ENCODE measurements at regions not wholly inside any gene's neighbourhood (a gene's known extent, or its start where the extent isn't known, plus 50 kb on each side); places are given as distances from the start of the nearest gene placed in this dataset.

- Mint-ChIP-seq H3K9me3 (ENCODE audit: unreplicated experiment) (no peaks in the 10 kb centered on the region), H3K4me1 (ENCODE audit: low read depth, unreplicated experiment) (peaks cover 3% of the 10 kb centered on the region), H3K36me3 (ENCODE audit: unreplicated experiment) (no peaks in the 10 kb centered on the region), H3K27ac (ENCODE audit: unreplicated experiment) (no peak overlapping the region), H3K27me3 (ENCODE audit: unreplicated experiment) (no peaks in the 10 kb centered on the region), H3K4me3 (ENCODE audit: unreplicated experiment) (no peak overlapping the region)
- DNase-seq, result no peak
- no peak for TF ChIP-seq CTCF (IDR thresholded peaks at IDR 0.05; ENCODE audit: partially characterized antibody, unreplicated experiment)
These were observed 833.2 kb downstream of the MAFB start for GRCh38 chr20:39855799-39856198.

- Mint-ChIP-seq H3K27me3 (ENCODE audit: unreplicated experiment) (no peaks in the 10 kb centered on the region), H3K9me3 (ENCODE audit: unreplicated experiment) (no peaks in the 10 kb centered on the region), H3K4me3 (ENCODE audit: unreplicated experiment) (no peak overlapping the region), H3K36me3 (ENCODE audit: unreplicated experiment) (no peaks in the 10 kb centered on the region), H3K27ac (ENCODE audit: unreplicated experiment) (no peak overlapping the region), H3K4me1 (ENCODE audit: low read depth, unreplicated experiment) (peaks cover 3% of the 10 kb centered on the region)
- DNase-seq, result no peak
- no peak for TF ChIP-seq CTCF (IDR thresholded peaks at IDR 0.05; ENCODE audit: partially characterized antibody, unreplicated experiment)
These were observed 834.0 kb downstream of the MAFB start for GRCh38 chr20:39855056-39855455.

GRCh38 chr20:39853636-39854035 lies 835.4 kb downstream of the MAFB start:
- peak; percentile 29 for DNase-seq
- no peak overlapping the region for H3K27ac Mint-ChIP-seq (ENCODE audit: unreplicated experiment)

GRCh38 chr20:39853050-39853449 lies 836.0 kb downstream of the MAFB start:
- Mint-ChIP-seq H3K9me3 (ENCODE audit: unreplicated experiment) (no peaks in the 10 kb centered on the region), H3K27ac (ENCODE audit: unreplicated experiment) (no peak overlapping the region), H3K36me3 (ENCODE audit: unreplicated experiment) (no peaks in the 10 kb centered on the region), H3K4me3 (ENCODE audit: unreplicated experiment) (no peak overlapping the region), H3K4me1 (ENCODE audit: low read depth, unreplicated experiment) (peaks cover 3% of the 10 kb centered on the region), H3K27me3 (ENCODE audit: unreplicated experiment) (no peaks in the 10 kb centered on the region)
- no peak for DNase-seq
- TF ChIP-seq CTCF (IDR thresholded peaks at IDR 0.05; ENCODE audit: partially characterized antibody, unreplicated experiment), result no peak

More at GRCh38 chr20:39853636-39854035, 835.4 kb downstream of the MAFB start:
- Mint-ChIP-seq H3K9me3 (ENCODE audit: unreplicated experiment) (no peaks in the 10 kb centered on the region), H3K27me3 (ENCODE audit: unreplicated experiment) (no peaks in the 10 kb centered on the region), H3K36me3 (ENCODE audit: unreplicated experiment) (no peaks in the 10 kb centered on the region), H3K4me1 (ENCODE audit: low read depth, unreplicated experiment) (peaks cover 3% of the 10 kb centered on the region), H3K4me3 (ENCODE audit: unreplicated experiment) (no peak overlapping the region)
- no peak for TF ChIP-seq CTCF (IDR thresholded peaks at IDR 0.05; ENCODE audit: partially characterized antibody, unreplicated experiment)

GRCh38 chr20:39851459-39851858 lies 837.6 kb downstream of the MAFB start:
- no peak for TF ChIP-seq CTCF (IDR thresholded peaks at IDR 0.05; ENCODE audit: partially characterized antibody, unreplicated experiment)

More at GRCh38 chr20:39851459-39851858, 837.6 kb downstream of the MAFB start:
- Mint-ChIP-seq H3K27me3 (ENCODE audit: unreplicated experiment) (no peaks in the 10 kb centered on the region), H3K27ac (ENCODE audit: unreplicated experiment) (no peak overlapping the region), H3K4me1 (ENCODE audit: low read depth, unreplicated experiment) (peaks cover 3% of the 10 kb centered on the region), H3K4me3 (ENCODE audit: unreplicated experiment) (no peak overlapping the region), H3K36me3 (ENCODE audit: unreplicated experiment) (no peaks in the 10 kb centered on the region), H3K9me3 (ENCODE audit: unreplicated experiment) (peaks cover 2% of the 10 kb centered on the region)
- no peak for DNase-seq

Data from glutamatergic neuron (in vitro differentiated cells).